Hepatocyte (in vitro differentiated cells): ENCODE measurements at regions not wholly inside any gene's neighbourhood (a gene's known extent, or its start where the extent isn't known, plus 50 kb on each side); places are given as distances from the start of the nearest gene placed in this dataset.

Experiments used
- DNase-seq: peaks from one replicate; pipeline ENCODE4 v3.0.0-alpha.2; 2016; ENCODE audit warnings: low spot score
- H2AFZ ChIP-seq: fragments of 200-600 bp; sonication (generic); 2 replicates; pipeline ENCODE4 v1.6.0; 2016; ENCODE audit warnings: antibody characterized with exemption, mild to moderate bottlenecking
- H3K27ac ChIP-seq: fragments of 200-600 bp; sonication (generic); 2 replicates; pipeline ENCODE4 v1.5.1; 2016; ENCODE audit warnings: mild to moderate bottlenecking
- H3K27me3 ChIP-seq: fragments of 200-600 bp; sonication (generic); 2 replicates; pipeline ENCODE4 v1.6.1; 2016
- H3K36me3 ChIP-seq: fragments of 200-600 bp; sonication (generic); replicated peaks from 2 replicates; pipeline ENCODE4 v1.5.1; 2016; ENCODE audit warnings: low read depth; ENCODE audit not compliant: insufficient read depth
- H3K4me1 ChIP-seq: fragments of 200-600 bp; sonication (generic); 2 replicates; pipeline ENCODE4 v1.5.1; 2016; ENCODE audit warnings: mild to moderate bottlenecking, moderate library complexity; ENCODE audit not compliant: insufficient read depth
- H3K4me2 ChIP-seq: fragments of 200-600 bp; sonication (generic); 2 replicates; pipeline ENCODE4 v1.6.0; 2016
- H3K4me3 ChIP-seq: fragments of 200-600 bp; sonication (generic); 2 replicates; pipeline ENCODE4 v1.5.1; 2016; ENCODE audit warnings: mild to moderate bottlenecking
- H3K79me2 ChIP-seq: fragments of 200-600 bp; sonication (generic); 2 replicates; pipeline ENCODE4 v1.6.0; 2017; ENCODE audit warnings: mild to moderate bottlenecking
- H3K9me2 ChIP-seq: fragments of 200-600 bp; sonication (generic); replicated peaks from 2 replicates; pipeline ENCODE4 v1.6.0; 2017; ENCODE audit warnings: mild to moderate bottlenecking; ENCODE audit not compliant: insufficient read depth
- H3K9me3 ChIP-seq: fragments of 200-600 bp; sonication (generic); 2 replicates; pipeline ENCODE4 v1.5.1; 2016; ENCODE audit warnings: low read depth, mild to moderate bottlenecking
- H4K20me1 ChIP-seq: fragments of 200-600 bp; sonication (generic); 2 replicates; pipeline ENCODE4 v1.6.0; 2016; ENCODE audit warnings: mild to moderate bottlenecking; ENCODE audit not compliant: insufficient read depth, poor library complexity, severe bottlenecking
- CTCF ChIP-seq: fragments of 200-600 bp; sonication (generic); IDR thresholded peaks from 2 replicates; pipeline ENCODE4 v1.5.1; 2016; ENCODE audit warnings: antibody characterized with exemption, mild to moderate bottlenecking; ENCODE audit not compliant: poor library complexity
- EZH2 ChIP-seq: fragments of 200-600 bp; sonication (generic); IDR thresholded peaks from 2 replicates; pipeline ENCODE4 v1.6.1; 2016; ENCODE audit warnings: antibody characterized with exemption, mild to moderate bottlenecking, borderline replicate concordance
- EZH2phosphoT487 ChIP-seq: fragments of 200-600 bp; sonication (generic); IDR thresholded peaks from one replicate; pipeline ENCODE4 v1.6.1; 2018; ENCODE audit warnings: antibody characterized with exemption, mild to moderate bottlenecking, low read depth, moderate library complexity; ENCODE audit not compliant: unreplicated experiment, severe bottlenecking
- WGBS: methylation state at CpG from one replicate; pipeline ENCODE4 v1.1.6; 2016; ENCODE audit warnings: low lambda C conversion rate; ENCODE audit errors: missing lambda C conversion rate; 5-methylcytosine and 5-hydroxymethylcytosine counted together

- Histone ChIP-seq H3K4me3 (no peak overlapping the region), H3K4me2 (peak overlapping the region; percentile 51), H3K9me2 (no peaks in the 10 kb centered on the region), H3K4me1 (peaks cover 5% of the 10 kb centered on the region), H3K27ac (no peak overlapping the region), H2AFZ (no peak overlapping the region), H3K9me3 (no peaks in the 10 kb centered on the region), H4K20me1 (no peaks in the 10 kb centered on the region), H3K27me3 (no peaks in the 10 kb centered on the region), H3K79me2 (no peaks in the 10 kb centered on the region), H3K36me3 (no peaks in the 10 kb centered on the region)
- 67% methylated on average over 17 of the region's 17 CpGs for WGBS
- DNase-seq, result no peak
- TF ChIP-seq CTCF, result no peak
These were observed 211.9 kb upstream of the HS3ST3A1 start for GRCh38 chr17:13813347-13814240.

DNA sequence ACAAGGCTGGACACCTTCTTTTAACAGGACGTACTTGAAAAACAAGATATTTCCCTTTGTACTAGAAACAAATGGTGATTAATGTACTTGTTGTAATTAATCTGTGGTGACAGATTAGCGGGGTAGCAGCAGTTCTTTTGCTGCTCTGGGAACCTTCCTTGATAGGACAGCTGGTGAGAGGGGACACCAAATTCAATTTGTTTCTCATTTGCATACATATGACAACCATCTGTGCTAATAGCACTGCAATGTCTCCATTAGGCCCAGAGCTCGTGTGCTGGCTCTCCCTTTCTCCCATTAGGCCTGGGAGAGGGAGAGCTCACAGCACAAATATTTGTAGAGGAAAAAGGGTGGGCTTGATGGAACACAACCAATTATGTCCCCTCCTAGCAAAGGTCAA is 221.0 kb upstream of the HS3ST3A1 start:
- Histone ChIP-seq H3K4me1 (no peaks in the 10 kb centered on the region), H3K27me3 (no peaks in the 10 kb centered on the region), H3K4me3 (no peak overlapping the region), H3K9me3 (no peaks in the 10 kb centered on the region), H3K36me3 (no peaks in the 10 kb centered on the region), H3K4me2 (no peak overlapping the region), H3K79me2 (no peaks in the 10 kb centered on the region), H4K20me1 (no peaks in the 10 kb centered on the region), H3K27ac (no peak overlapping the region), H2AFZ (no peak overlapping the region), H3K9me2 (no peaks in the 10 kb centered on the region)
- no peak for TF ChIP-seq CTCF
- TF ChIP-seq EZH2phosphoT487, result no peak
- no peak for TF ChIP-seq EZH2
- 71% methylated on average over 3 of the region's 3 CpGs for whole genome bisulfite sequencing
- DNase-seq, result no peak

DNA sequence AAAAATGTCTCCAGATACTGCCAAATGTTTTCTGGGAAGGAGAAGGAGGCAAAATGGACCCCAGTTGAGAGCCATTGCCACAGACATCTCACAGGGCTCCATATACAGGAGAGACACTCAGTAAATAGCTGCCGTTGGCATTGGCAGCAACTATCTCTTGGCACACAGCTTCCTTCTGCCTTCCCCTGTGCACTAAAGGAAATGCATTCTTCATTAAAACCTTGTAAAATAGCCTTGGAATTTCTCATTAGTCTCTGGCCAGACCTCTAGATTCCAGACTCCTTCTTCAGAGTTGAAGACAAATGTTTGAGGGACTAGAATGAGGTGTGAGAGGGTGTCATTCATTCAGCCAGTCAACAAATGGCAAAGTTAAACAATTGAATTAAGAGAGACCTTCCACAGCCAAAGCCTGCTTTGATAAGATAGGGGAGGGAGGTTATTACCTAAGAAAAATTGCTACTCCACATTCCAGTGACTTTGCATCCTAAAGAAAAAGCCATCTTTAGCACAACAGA is 223.9 kb upstream of the HS3ST3A1 start:
- Histone ChIP-seq H2AFZ (no peak overlapping the region), H3K4me2 (no peak overlapping the region), H4K20me1 (no peaks in the 10 kb centered on the region), H3K9me3 (no peaks in the 10 kb centered on the region), H3K27me3 (no peaks in the 10 kb centered on the region), H3K4me3 (no peak overlapping the region), H3K9me2 (no peaks in the 10 kb centered on the region), H3K4me1 (no peaks in the 10 kb centered on the region), H3K79me2 (no peaks in the 10 kb centered on the region), H3K36me3 (no peaks in the 10 kb centered on the region), H3K27ac (no peak overlapping the region)
- WGBS, result 56% methylated on average over 1 of the region's 1 CpG
- DNase-seq, result no peak
- TF ChIP-seq CTCF (no peak), EZH2phosphoT487 (no peak), EZH2 (no peak)
